ENCODE measurements at regions not wholly inside any gene's neighbourhood (a gene's known extent, or its start where the extent isn't known, plus 50 kb on each side); places are given as distances from the start of the nearest gene placed in this dataset.
"Not testable (repeated sequence)": the region's sequence is repeated elsewhere in the genome, so short reads cannot be mapped to it uniquely, and the experiment has no call there.

DNA sequence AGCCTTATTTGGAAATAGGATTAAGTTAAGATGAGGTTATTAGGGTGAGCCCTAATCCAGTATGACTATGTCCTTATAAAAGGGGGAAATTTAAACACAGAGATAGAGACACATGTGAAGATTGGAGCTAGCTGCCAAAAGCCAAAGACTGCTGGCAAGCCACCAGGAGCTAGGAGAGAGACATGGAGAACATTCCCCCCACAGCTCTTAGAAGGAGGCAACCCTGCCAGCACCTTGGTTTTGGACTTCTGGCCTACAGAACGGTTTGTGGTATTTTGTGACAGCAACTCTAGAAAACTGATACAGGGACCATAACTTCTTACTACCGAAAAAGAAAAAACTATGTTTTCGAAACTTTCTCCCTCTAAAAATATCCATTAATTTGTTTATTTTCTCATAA lies 245.3 kb upstream of the RARB start:
- DNase-seq (ENCODE audit: low read depth), result no peak
- Histone ChIP-seq H3K36me3 (ENCODE audit: control insufficient read depth, insufficient read depth, low read length) (no peaks in the 10 kb centered on the region), H3K4me3 (ENCODE audit: low read depth, low read length) (no peak overlapping the region), H3K27me3 (ENCODE audit: control insufficient read depth, insufficient read depth, low read length) (no peaks in the 10 kb centered on the region)
- CTCF ChIA-PET, result no interaction called here
- TF ChIP-seq, protein P1, sequence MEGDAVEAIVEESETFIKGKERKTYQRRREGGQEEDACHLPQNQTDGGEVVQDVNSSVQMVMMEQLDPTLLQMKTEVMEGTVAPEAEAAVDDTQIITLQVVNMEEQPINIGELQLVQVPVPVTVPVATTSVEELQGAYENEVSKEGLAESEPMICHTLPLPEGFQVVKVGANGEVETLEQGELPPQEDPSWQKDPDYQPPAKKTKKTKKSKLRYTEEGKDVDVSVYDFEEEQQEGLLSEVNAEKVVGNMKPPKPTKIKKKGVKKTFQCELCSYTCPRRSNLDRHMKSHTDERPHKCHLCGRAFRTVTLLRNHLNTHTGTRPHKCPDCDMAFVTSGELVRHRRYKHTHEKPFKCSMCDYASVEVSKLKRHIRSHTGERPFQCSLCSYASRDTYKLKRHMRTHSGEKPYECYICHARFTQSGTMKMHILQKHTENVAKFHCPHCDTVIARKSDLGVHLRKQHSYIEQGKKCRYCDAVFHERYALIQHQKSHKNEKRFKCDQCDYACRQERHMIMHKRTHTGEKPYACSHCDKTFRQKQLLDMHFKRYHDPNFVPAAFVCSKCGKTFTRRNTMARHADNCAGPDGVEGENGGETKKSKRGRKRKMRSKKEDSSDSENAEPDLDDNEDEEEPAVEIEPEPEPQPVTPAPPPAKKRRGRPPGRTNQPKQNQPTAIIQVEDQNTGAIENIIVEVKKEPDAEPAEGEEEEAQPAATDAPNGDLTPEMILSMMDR (IDR thresholded peaks at IDR 0.05; ENCODE audit: insufficient read depth, low read depth, low read length), result no peak
- POLR2A ChIA-PET, result no interaction called here

DNA sequence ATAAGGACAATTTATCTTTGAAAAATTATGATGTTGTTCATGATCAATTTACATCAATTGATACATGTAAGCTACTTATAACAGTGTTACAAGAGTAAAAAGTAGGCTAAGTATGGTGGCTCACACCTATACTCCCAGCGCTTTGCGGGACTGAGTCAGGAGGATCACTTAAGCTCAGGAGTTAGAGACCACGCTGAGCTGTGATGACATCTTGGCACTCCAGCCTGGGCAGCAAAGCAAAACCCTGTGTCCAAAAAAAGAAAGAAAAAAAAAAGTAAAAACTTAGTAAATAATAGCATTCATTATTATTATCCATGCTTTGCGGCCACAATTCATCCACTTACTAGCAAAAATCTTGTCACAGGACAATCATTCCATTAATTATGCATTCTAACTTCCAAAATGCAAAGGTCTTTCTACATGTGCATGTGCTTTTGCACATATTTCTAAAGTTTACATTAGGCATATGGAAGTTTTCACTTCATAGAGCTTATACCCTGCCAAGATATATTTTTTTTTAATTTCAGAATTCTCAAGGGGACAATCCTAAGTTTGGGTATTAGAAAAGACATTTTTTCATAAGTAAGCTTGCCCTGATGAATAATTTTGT lies 243.3 kb upstream of the RARB start:
- POLR2A ChIA-PET, result no interaction called here
- H3K36me3 ChIP-seq (ENCODE audit: control insufficient read depth, insufficient read depth, low read length), result no peaks in the 10 kb centered on the region
- CTCF ChIA-PET, result no interaction called here
- DNase-seq (ENCODE audit: low read depth), result no peak
- no peaks in the 10 kb centered on the region for H3K27me3 ChIP-seq (ENCODE audit: control insufficient read depth, insufficient read depth, low read length)
- TF ChIP-seq, protein P1 (IDR thresholded peaks at IDR 0.05; ENCODE audit: insufficient read depth, low read depth, low read length), result no peak
- no peak overlapping the region for H3K4me3 ChIP-seq (ENCODE audit: low read depth, low read length)

DNA sequence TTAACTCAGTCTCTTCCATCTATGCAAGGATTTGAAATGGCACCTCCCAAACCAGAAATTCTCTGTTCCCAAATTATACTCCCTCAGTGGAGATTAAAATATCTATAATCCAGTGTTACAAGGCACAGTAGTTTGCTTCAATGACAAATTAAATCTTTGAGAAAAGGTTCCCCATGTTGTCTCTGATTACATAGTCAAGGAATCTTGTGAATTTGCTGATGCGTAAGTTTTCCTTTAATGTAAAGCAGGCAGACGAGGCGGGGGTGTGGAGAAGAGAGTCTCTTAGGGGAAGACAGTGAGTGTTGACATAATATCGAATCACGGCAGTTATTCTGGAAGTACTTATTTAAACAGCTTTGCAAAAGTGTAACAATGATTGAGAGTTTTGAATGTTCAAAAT lies 236.4 kb upstream of the RARB start:
- POLR2A ChIA-PET, result no interaction called here
- no peaks in the 10 kb centered on the region for H3K36me3 ChIP-seq (ENCODE audit: control insufficient read depth, insufficient read depth, low read length)
- no peak overlapping the region for H3K4me3 ChIP-seq (ENCODE audit: low read depth, low read length)
- DNase-seq (ENCODE audit: low read depth), result no peak
- no peaks in the 10 kb centered on the region for H3K27me3 ChIP-seq (ENCODE audit: control insufficient read depth, insufficient read depth, low read length)
- CTCF ChIA-PET, result no interaction called here
- TF ChIP-seq, protein P1 (IDR thresholded peaks at IDR 0.05; ENCODE audit: insufficient read depth, low read depth, low read length), result no peak

DNA sequence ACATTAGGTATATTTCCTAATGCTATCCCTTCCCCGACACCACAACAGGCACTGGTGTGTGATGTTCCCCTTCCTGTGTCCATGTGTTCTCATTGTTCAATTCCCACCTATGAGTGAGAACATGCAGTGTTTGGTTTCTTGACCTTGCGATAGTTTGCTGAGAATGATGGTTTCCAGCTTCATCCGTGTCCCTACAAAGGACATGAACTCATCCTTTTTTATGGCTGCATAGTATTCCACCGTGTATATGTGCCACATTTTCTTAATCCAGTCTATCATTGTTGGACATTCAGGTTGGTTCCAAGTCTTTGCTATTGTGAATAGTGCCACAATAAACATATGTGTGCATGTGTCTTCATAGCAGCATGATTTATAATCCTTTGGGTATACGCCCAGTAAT lies 228.5 kb upstream of the RARB start:
- H3K36me3 ChIP-seq (ENCODE audit: control insufficient read depth, insufficient read depth, low read length); DNase-seq (ENCODE audit: low read depth); CTCF ChIA-PET; H3K4me3 ChIP-seq (ENCODE audit: low read depth, low read length); POLR2A ChIA-PET; H3K27me3 ChIP-seq (ENCODE audit: control insufficient read depth, insufficient read depth, low read length): not testable (repeated sequence)

DNA sequence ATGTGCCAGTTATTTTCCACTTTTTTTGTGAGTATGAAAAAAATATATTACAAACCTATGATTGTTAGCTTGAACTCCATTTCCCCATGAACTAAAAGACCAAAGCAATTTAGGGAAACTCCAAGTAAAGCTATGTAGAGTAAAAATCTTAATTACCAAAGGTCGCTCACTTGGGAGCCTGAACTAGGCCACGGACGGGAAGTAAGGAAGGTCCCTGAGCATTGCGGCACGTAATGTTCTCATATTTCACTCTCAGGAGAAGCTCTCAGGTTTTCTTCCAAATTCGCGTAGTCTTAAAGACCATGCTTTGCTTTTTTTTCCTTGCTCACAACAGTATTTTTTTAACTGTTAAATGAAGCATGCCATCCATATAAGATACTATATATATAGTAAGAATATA lies 215.3 kb upstream of the RARB start:
- Histone ChIP-seq H3K4me3 (ENCODE audit: low read depth, low read length) (no peak overlapping the region), H3K36me3 (ENCODE audit: control insufficient read depth, insufficient read depth, low read length) (no peaks in the 10 kb centered on the region), H3K27me3 (ENCODE audit: control insufficient read depth, insufficient read depth, low read length) (no peaks in the 10 kb centered on the region)
- ChIA-PET CTCF (no interaction called here), POLR2A (no interaction called here)
- no peak for DNase-seq (ENCODE audit: low read depth)
- TF ChIP-seq, protein P1 (IDR thresholded peaks at IDR 0.05; ENCODE audit: insufficient read depth, low read depth, low read length), result no peak

DNA sequence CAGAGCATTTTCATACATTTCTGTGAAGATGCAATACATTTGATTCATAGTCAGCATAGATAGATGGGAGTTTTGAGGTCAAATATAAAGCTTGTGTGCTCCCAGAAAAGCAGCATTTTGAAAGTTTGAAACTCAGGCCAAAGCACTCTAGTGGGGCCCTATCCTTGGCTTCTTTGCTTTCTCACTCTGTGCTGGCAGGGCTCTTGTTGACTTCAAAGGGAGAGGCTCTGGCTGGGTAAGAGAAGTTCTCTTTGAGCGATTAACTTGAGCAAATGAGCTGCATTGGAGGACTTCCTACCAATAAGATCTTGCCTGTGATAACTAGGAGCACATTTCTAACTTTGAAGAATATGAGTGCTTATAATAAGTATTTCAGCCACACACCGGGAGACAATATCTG lies 214.0 kb upstream of the RARB start:
- TF ChIP-seq, protein P1 (IDR thresholded peaks at IDR 0.05; ENCODE audit: insufficient read depth, low read depth, low read length), result no peak
- no peaks in the 10 kb centered on the region for H3K27me3 ChIP-seq (ENCODE audit: control insufficient read depth, insufficient read depth, low read length)
- ChIA-PET CTCF (interaction anchor here (0.5 kb wide), 1 partner anchor 55 kb away, joined by 3 read pairs; no protein-coding TSS in a partner anchor), POLR2A (no interaction called here)
- H3K4me3 ChIP-seq (ENCODE audit: low read depth, low read length), result no peak overlapping the region
- H3K36me3 ChIP-seq (ENCODE audit: control insufficient read depth, insufficient read depth, low read length), result no peaks in the 10 kb centered on the region
- DNase-seq (ENCODE audit: low read depth), result no peak
